Stimulated activated effector memory CD8-positive, alpha-beta T cell treated with anti-CD3 and anti-CD28 coated beads, Interleukin-12 subunit alpha, Interleukin-12 subunit beta, amount 100 ng/mL, for 72 hours (primary cell): ENCODE measurements at regions not wholly inside any gene's neighbourhood (a gene's known extent, or its start where the extent isn't known, plus 50 kb on each side); places are given as distances from the start of the nearest gene placed in this dataset.

Experiments
- ATAC-seq: fragments of 150-1000 bp; cut with Tn5 transposase; 2 replicates; pipeline ENCODE4 v1.10.0; 2021
- DNase-seq, 2 donors: peaks; one replicate each; pipeline ENCODE4 v3.0.0; 2021 to 2022; ENCODE audit warnings: low spot score in 2 of 2
- H3K27ac Mint-ChIP-seq: one replicate; pipeline ENCODE4 v1.8.0; 2022; ENCODE audit warnings: mild to moderate bottlenecking, mixed read lengths
- H3K36me3 Mint-ChIP-seq: one replicate; pipeline ENCODE4 v1.8.0; 2022; ENCODE audit warnings: mild to moderate bottlenecking, mixed read lengths
- H3K4me1 Mint-ChIP-seq: one replicate; pipeline ENCODE4 v1.8.0; 2022; ENCODE audit warnings: mixed read lengths
- H3K4me3 Mint-ChIP-seq: one replicate; pipeline ENCODE4 v1.8.0; 2022; ENCODE audit warnings: mild to moderate bottlenecking, mixed read lengths
- H3K9me3 Mint-ChIP-seq: one replicate; pipeline ENCODE4 v1.8.0; 2022; ENCODE audit warnings: mixed read lengths

DNA sequence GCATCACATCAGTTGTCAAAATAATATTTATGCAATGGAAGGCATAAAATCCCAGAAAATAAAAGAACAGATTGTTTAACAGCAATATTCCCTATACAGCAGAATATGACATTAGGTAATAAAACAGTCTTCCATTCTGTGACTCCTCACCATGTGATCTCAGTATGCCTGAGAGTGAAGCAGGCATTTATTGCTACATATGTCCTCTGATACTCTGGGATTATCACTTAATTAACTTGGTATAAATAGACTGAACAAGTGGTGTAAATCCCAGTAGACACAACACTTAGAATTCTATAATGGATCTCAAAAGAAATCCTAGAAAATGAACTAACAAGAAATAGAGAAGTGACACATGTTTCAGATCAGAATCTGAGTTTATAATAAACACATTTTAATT lies 841.3 kb downstream of the PDHA2 start:
- Mint-ChIP-seq H3K27ac (no peak overlapping the region), H3K4me1 (no peaks in the 10 kb centered on the region), H3K9me3 (peaks cover 6% of the 10 kb centered on the region), H3K36me3 (no peaks in the 10 kb centered on the region), H3K4me3 (no peak overlapping the region)
- ATAC-seq, result no peak
- DNase-seq, result no peak

GRCh38 chr4:96685691-96686090 lies 845.8 kb downstream of the PDHA2 start:
- DNase-seq (no peak), ATAC-seq (no peak)
- H3K9me3 Mint-ChIP-seq, result peaks cover 6% of the 10 kb centered on the region
- no peak overlapping the region for H3K27ac Mint-ChIP-seq
- H3K4me1 Mint-ChIP-seq, result no peaks in the 10 kb centered on the region
- H3K36me3 Mint-ChIP-seq, result no peaks in the 10 kb centered on the region
- no peak overlapping the region for H3K4me3 Mint-ChIP-seq

DNA sequence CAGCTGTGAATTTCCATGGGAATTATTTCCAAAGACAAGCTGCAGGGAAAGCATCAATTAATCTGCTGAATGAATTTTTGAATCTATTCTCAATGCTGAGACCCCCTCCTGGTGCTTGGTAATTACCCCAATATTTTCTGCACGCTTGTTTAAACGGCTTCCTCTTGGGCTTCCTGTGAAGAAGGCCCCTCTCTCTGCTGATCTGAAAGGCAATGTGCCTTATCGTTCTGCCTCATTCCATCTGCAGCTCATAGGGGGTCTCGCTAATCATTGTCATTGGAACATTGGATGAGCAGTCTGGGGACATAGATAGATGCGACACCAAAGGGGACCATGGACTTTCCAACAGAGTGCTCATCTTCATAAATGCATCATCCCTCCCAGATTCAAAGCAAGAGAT lies 851.6 kb downstream of the PDHA2 start:
- no peaks in the 10 kb centered on the region for H3K36me3 Mint-ChIP-seq
- no peak overlapping the region for H3K27ac Mint-ChIP-seq
- no peak overlapping the region for H3K4me3 Mint-ChIP-seq
- ATAC-seq (no peak), DNase-seq (no peak)
- H3K4me1 Mint-ChIP-seq, result no peaks in the 10 kb centered on the region
- H3K9me3 Mint-ChIP-seq, result peaks cover 22% of the 10 kb centered on the region

GRCh38 chr4:96698831-96699230 lies 858.9 kb downstream of the PDHA2 start:
- Mint-ChIP-seq H3K27ac (no peak overlapping the region), H3K36me3 (no peaks in the 10 kb centered on the region), H3K9me3 (peaks cover 12% of the 10 kb centered on the region), H3K4me3 (no peak overlapping the region), H3K4me1 (no peaks in the 10 kb centered on the region)
- ATAC-seq (no peak), DNase-seq (no peak)

DNA sequence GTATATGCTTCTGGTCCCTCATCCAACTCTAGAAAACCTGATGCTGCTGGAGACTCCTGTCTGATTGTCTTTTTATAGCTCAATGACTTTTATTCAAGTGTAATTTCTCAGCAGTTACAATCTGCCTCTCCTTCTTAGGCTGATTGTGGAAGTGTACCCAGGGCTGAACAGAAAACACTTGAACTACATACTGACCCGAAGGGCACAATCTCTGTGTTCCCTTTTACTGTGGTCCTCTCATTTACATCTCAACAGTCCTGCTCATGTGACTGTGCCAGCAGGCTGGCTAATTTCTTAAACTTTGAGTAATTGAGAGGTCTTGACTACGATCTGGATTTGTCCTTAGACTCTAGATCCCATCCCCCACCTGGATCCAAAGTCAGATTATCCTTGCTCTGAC lies 863.4 kb downstream of the PDHA2 start:
- H3K9me3 Mint-ChIP-seq, result peaks cover 12% of the 10 kb centered on the region

DNA sequence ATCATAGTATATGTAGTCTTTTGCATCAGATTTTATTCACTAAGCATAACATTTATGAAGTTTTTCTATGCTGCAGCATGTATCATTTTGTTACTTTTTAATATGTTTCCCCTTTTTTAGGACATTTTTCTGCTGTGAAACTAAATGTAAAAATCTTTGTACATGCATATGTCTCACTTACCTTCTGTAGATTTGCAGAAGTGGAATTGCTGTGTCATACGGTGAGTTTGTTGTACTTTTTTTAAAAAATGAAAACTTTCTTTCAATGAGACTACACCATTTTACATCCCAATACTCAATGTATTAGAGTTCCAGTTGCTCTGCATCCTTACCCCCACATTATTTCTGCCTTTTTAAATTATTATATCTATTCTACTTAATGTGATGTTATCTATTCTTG lies 868.9 kb downstream of the PDHA2 start:
- peaks cover 8% of the 10 kb centered on the region for H3K9me3 Mint-ChIP-seq
- no peaks in the 10 kb centered on the region for H3K36me3 Mint-ChIP-seq
- H3K4me3 Mint-ChIP-seq, result no peak overlapping the region
- DNase-seq (no peak), ATAC-seq (no peak)
- H3K4me1 Mint-ChIP-seq, result no peaks in the 10 kb centered on the region
- no peak overlapping the region for H3K27ac Mint-ChIP-seq

More for the DNA sequence above, 863.4 kb downstream of the PDHA2 start:
- no peak for ATAC-seq
- Mint-ChIP-seq H3K36me3 (no peaks in the 10 kb centered on the region), H3K27ac (no peak overlapping the region), H3K4me3 (no peak overlapping the region), H3K4me1 (no peaks in the 10 kb centered on the region)
- no peak for DNase-seq

DNA sequence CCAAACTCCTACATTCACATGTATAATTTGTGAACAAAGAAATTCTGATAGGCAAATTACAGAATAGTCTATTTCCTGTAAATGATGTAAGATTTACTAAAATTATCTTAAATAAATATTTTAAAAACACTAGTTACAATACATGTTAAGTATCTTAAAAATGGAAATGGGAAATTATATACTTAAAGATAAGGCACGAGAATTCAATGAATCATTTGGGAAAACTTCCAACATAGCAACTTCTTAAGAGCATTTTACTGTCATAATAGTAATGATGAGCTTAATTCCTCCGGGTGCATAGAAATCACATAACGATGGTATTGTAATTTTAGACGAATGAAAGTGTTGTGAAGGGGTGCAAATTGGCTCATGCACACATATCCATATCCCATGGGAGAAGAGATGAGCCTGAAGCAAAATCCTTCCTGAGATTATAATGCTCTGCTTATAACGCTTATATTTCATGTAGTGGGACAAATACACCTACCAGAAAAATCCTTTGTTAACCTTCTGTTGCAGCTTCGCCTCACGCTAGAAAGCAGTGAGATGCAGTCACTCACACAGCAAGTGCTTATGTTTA lies 873.5 kb downstream of the PDHA2 start:
- ATAC-seq, result no peak
- no peaks in the 10 kb centered on the region for H3K36me3 Mint-ChIP-seq
- H3K4me1 Mint-ChIP-seq, result no peaks in the 10 kb centered on the region
- H3K4me3 Mint-ChIP-seq, result no peak overlapping the region
- no peak overlapping the region for H3K27ac Mint-ChIP-seq
- peaks cover 14% of the 10 kb centered on the region for H3K9me3 Mint-ChIP-seq
- no peak for DNase-seq

DNA sequence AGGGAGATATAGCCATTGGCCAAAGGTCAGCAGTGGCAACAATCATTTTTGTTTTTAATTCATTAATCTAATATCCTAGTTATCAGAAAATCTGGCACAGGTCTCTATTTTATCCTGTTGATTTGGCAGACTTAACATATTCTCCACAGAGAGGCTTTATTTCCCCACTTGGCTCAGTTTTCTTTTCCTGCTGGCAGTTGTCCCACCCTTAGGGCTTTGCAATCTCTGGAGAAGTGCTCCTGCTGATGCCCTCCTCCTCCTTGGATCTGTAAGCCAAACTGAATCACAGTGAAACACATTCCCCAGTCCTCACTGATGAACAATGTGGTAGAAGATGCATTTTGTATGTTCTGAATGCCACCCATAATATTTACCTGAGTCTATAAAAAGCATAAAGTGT lies 889.7 kb downstream of the PDHA2 start:
- Mint-ChIP-seq H3K27ac (no peak overlapping the region), H3K4me1 (no peaks in the 10 kb centered on the region), H3K9me3 (peaks cover 14% of the 10 kb centered on the region), H3K36me3 (no peaks in the 10 kb centered on the region), H3K4me3 (no peak overlapping the region)
- ATAC-seq (no peak), DNase-seq (no peak)

DNA sequence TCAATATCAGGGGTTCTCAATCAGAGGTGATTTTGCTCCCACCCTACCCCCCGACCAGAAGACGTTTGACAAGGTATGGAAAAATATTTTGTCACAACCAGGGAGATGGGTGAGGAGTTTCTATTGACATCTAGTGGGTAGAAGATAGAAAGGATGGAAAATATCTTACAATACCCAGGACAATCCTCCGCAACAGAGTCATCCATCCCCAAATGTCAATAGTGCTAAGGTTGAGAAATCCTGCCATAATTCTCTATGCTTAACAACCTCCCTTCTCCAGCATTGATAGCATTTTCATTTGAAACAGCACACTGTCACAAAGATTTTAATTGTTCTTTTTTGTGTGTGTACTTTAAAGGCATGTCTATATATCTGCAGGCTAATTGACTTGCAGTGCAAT lies 890.5 kb downstream of the PDHA2 start:
- DNase-seq, result no peak
- Mint-ChIP-seq H3K36me3 (no peaks in the 10 kb centered on the region), H3K9me3 (peaks cover 14% of the 10 kb centered on the region), H3K4me3 (no peak overlapping the region), H3K27ac (no peak overlapping the region), H3K4me1 (no peaks in the 10 kb centered on the region)
- no peak for ATAC-seq

GRCh38 chr4:96736352-96736889 lies 896.5 kb downstream of the PDHA2 start:
- Mint-ChIP-seq H3K36me3 (no peaks in the 10 kb centered on the region), H3K27ac (no peak overlapping the region), H3K9me3 (peaks cover 16% of the 10 kb centered on the region), H3K4me3 (no peak overlapping the region), H3K4me1 (no peaks in the 10 kb centered on the region)
- DNase-seq (no peak), ATAC-seq (no peak)

GRCh38 chr4:96739101-96739500 lies 899.2 kb downstream of the PDHA2 start:
- DNase-seq, result no peak
- Mint-ChIP-seq H3K4me1 (no peaks in the 10 kb centered on the region), H3K9me3 (peaks cover 9% of the 10 kb centered on the region), H3K36me3 (no peaks in the 10 kb centered on the region), H3K4me3 (no peak overlapping the region), H3K27ac (no peak overlapping the region)
- ATAC-seq, result no peak

DNA sequence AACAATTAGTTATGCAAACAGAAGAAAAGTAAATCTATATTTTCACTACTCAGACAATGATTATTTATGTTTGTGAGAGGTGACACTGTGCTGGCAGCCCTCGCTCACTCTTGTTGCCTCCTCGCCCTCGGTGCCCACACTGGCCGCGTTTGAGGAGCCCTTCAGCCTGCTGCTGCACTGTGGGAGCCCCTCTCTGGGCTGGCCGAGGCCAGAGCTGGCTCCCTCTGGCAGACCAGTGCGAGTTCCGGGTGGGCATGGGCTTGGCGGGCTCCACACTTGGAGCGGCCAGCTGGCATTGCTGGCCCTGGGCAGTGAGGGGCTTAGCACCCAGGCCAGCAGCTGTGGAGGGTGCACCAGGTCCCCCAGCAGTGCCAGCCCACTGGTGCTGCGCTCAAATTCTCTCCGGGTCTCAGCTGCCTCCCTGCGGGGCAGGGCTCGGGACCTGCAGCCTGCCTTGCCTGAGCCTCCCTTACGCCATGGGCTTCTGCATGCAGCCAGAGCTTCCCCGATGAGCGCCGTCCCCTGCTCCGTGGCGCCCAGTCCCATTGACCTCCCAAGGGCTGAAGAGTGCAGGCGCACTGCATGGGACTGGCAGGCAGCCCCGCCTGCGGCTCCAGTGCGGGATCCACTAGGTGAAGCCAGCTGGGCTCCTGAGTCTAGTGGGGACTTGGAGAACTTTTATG lies 902.6 kb downstream of the PDHA2 start:
- ATAC-seq (no peak), DNase-seq (no peak)
- no peak overlapping the region for H3K4me3 Mint-ChIP-seq
- H3K4me1 Mint-ChIP-seq, result no peaks in the 10 kb centered on the region
- no peaks in the 10 kb centered on the region for H3K36me3 Mint-ChIP-seq
- peaks cover 9% of the 10 kb centered on the region for H3K9me3 Mint-ChIP-seq
- no peak overlapping the region for H3K27ac Mint-ChIP-seq

DNA sequence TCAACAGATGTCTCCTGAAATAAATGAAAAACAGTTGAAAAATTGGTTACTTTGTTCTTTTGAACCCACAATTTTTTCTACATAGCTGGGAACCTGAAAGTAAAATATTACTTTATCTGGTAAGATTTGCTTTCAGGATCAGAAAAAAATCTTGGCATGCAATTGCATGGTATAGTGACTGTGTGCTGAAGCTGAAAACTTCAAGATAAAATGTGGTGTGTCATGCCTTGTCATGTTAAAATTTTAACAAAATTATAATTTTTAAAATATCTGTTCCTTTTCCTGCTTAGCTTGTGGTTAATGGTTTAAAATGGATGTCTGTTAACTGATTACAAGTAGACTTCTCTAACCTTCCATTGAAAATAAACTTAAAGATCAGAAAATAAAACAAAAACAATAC lies 904.8 kb downstream of the PDHA2 start:
- Mint-ChIP-seq H3K9me3 (peaks cover 11% of the 10 kb centered on the region), H3K4me3 (no peak overlapping the region), H3K27ac (no peak overlapping the region), H3K36me3 (no peaks in the 10 kb centered on the region), H3K4me1 (no peaks in the 10 kb centered on the region)
- DNase-seq (no peak), ATAC-seq (no peak)

- Mint-ChIP-seq H3K4me3 (no peak overlapping the region), H3K36me3 (no peaks in the 10 kb centered on the region), H3K27ac (no peak overlapping the region), H3K4me1 (no peaks in the 10 kb centered on the region), H3K9me3 (peaks cover 12% of the 10 kb centered on the region)
- no peak for ATAC-seq
- no peak for DNase-seq
Measured at GRCh38 chr4:96753216-96753615, 913.3 kb downstream of the PDHA2 start.

- H3K9me3 Mint-ChIP-seq, result peaks cover 11% of the 10 kb centered on the region
Measured at GRCh38 chr4:96755569-96756484, 915.9 kb downstream of the PDHA2 start.

More at GRCh38 chr4:96755569-96756484, 915.9 kb downstream of the PDHA2 start:
- H3K27ac Mint-ChIP-seq, result no peak overlapping the region
- no peaks in the 10 kb centered on the region for H3K4me1 Mint-ChIP-seq
- H3K4me3 Mint-ChIP-seq, result no peak overlapping the region
- DNase-seq, result no peak
- no peaks in the 10 kb centered on the region for H3K36me3 Mint-ChIP-seq
- no peak for ATAC-seq
